NT2/D1 (cell line): ENCODE measurements at regions not wholly inside any gene's neighbourhood (a gene's known extent, or its start where the extent isn't known, plus 50 kb on each side); places are given as distances from the start of the nearest gene placed in this dataset.

Experiments used
- DNase-seq: peaks from one replicate; pipeline ENCODE4 v3.0.0-alpha.2; 2011; ENCODE audit warnings: low read depth, low spot score
- H3K27me3 ChIP-seq: 2 replicates; pipeline ENCODE4 v1.6.0; 2011; ENCODE audit warnings: mild to moderate bottlenecking; ENCODE audit not compliant: insufficient read length, insufficient read depth
- H3K36me3 ChIP-seq: 2 replicates; pipeline ENCODE4 v1.6.1; 2011; ENCODE audit warnings: mild to moderate bottlenecking, low read length, mixed read lengths; ENCODE audit not compliant: insufficient read depth, insufficient read length
- H3K4me1 ChIP-seq: 2 replicates; pipeline ENCODE4 v1.5.1; 2011; ENCODE audit not compliant: insufficient read depth, insufficient read length
- H3K4me3 ChIP-seq: 2 replicates; pipeline ENCODE4 v1.5.1; 2011; ENCODE audit warnings: low read depth; ENCODE audit not compliant: insufficient read length
- H3K9ac ChIP-seq: 2 replicates; pipeline ENCODE4 v1.6.0; 2011; ENCODE audit warnings: low read depth; ENCODE audit not compliant: insufficient read length
- H3K9me3 ChIP-seq: 2 replicates; pipeline ENCODE4 v1.5.1; 2011; ENCODE audit warnings: mild to moderate bottlenecking, low read length; ENCODE audit not compliant: insufficient read depth
- SUZ12 ChIP-seq: IDR thresholded peaks from 2 replicates; pipeline ENCODE4 v1.6.1; 2011; ENCODE audit not compliant: insufficient read length, insufficient read depth; ENCODE audit errors: extremely low read depth
- YY1 ChIP-seq: IDR thresholded peaks from 2 replicates; pipeline ENCODE4 v1.6.1; 2011; ENCODE audit not compliant: insufficient read length, insufficient read depth
- ZNF274 ChIP-seq: IDR thresholded peaks from 2 replicates; pipeline ENCODE4 v1.6.1; 2011; ENCODE audit warnings: mild to moderate bottlenecking, low read depth, low read length

DNA sequence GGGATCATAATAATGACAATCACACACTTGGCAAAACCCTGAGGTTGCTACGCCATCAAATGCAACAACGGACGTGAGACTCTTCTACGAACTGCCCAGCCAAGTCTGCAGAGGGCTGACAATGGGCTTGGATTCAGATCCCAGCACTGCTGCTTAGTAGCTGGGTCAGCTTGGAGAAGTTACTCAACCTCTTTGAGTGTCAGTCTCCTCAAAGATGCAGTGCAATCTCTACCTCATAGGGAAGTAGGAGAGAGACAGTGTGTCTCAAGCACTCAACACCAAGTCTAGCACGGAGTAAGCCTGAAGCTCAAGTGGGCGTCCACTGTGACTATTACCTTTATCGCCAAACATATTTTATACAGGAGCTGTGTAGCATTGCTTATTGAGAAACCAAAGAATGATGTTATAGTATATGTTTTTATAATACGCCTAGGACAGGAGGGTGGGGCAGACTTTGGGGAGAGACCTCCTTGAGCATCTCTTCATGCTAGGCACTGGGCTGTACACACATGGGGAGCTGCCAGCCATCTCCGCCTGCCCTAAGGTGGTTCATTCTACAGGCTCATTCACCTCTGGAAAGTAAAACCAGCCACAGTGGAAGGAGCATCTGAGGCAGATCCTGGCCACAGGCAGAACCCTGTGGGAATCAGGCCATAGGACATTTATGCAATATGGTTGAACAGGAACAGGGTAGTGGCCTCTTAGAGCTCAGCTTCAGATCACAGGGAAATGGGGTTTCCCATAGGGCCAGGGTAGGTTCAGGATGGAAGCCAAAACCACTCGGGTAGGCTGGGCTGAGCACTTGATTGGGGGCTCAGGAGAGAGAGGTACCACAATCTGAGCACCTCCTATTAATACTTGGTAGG, 160.2 kb downstream of the MRPL14 start:
- Histone ChIP-seq H3K9me3 (no peaks in the 10 kb centered on the region), H3K36me3 (no peaks in the 10 kb centered on the region), H3K4me1 (peaks cover 3% of the 10 kb centered on the region)

DNA sequence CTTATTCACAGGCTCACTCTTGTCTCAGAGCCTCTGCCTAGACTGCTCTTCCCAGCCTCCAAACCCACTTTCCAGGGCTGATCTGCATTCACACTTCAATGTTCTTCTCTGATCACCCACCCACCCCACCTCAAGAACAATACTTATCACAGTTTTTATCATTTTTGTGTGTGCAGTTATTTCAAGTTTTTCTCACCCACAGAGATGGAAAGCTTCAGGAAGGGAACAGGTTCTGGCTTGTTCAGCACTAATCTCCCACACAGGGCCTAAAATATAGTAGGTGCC, 160.9 kb downstream of the MRPL14 start:
- TF ChIP-seq SUZ12 (no peak), YY1 (no peak), ZNF274 (no peak)
- Histone ChIP-seq H3K27me3 (no peaks in the 10 kb centered on the region), H3K9ac (no peak overlapping the region), H3K4me1 (peaks cover 3% of the 10 kb centered on the region), H3K9me3 (no peaks in the 10 kb centered on the region), H3K36me3 (no peaks in the 10 kb centered on the region), H3K4me3 (no peak overlapping the region)
- no peak for DNase-seq

More for the DNA sequence above, 160.2 kb downstream of the MRPL14 start:
- H3K4me3 ChIP-seq = no peak overlapping the region
- no peak for TF ChIP-seq YY1
- TF ChIP-seq SUZ12 = no peak
- no peak for TF ChIP-seq ZNF274
- no peak overlapping the region for H3K9ac ChIP-seq
- no peak for DNase-seq
- H3K27me3 ChIP-seq = no peaks in the 10 kb centered on the region

DNA sequence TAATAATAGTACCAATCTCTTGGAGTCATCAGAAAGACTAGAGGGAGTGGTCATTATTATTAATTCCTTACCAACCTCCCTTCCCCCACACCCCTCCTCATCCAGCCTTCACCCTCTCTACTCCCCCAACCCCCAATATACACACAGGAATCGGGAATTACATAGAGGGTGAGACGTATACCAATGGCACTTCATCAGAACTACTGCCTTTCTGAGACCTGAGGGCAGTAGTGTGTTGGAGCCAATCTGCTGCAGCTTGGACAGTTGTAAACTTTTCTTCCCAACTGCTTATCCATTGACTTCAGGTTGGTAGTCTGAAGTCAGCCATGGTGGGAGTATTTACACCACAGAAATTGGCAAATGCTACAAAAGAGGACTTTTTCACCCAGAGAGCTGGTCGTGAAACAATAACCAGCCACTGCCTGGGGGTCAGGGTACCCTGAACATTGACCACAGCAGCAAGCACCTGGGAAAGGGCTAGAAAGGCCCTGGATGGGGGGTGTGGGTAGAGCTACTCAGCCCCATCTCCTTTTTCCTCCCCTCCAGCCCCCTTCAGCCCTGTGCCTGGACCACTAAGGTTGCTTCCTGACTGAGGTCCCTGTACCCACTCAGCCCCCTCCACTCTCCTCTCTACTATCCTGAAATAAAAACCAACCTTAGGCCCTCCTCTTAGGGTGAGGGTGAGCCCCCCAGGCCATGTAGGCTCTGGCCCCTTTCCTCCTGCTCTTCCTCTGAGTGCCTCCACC, 161.5 kb downstream of the MRPL14 start:
- no peaks in the 10 kb centered on the region for H3K27me3 ChIP-seq
- H3K4me1 ChIP-seq = peaks cover 3% of the 10 kb centered on the region
- H3K36me3 ChIP-seq = no peaks in the 10 kb centered on the region
- no peak overlapping the region for H3K4me3 ChIP-seq
- no peaks in the 10 kb centered on the region for H3K9me3 ChIP-seq
- DNase-seq = no peak
- TF ChIP-seq ZNF274 (no peak), SUZ12 (no peak), YY1 (no peak)
- no peak overlapping the region for H3K9ac ChIP-seq

DNA sequence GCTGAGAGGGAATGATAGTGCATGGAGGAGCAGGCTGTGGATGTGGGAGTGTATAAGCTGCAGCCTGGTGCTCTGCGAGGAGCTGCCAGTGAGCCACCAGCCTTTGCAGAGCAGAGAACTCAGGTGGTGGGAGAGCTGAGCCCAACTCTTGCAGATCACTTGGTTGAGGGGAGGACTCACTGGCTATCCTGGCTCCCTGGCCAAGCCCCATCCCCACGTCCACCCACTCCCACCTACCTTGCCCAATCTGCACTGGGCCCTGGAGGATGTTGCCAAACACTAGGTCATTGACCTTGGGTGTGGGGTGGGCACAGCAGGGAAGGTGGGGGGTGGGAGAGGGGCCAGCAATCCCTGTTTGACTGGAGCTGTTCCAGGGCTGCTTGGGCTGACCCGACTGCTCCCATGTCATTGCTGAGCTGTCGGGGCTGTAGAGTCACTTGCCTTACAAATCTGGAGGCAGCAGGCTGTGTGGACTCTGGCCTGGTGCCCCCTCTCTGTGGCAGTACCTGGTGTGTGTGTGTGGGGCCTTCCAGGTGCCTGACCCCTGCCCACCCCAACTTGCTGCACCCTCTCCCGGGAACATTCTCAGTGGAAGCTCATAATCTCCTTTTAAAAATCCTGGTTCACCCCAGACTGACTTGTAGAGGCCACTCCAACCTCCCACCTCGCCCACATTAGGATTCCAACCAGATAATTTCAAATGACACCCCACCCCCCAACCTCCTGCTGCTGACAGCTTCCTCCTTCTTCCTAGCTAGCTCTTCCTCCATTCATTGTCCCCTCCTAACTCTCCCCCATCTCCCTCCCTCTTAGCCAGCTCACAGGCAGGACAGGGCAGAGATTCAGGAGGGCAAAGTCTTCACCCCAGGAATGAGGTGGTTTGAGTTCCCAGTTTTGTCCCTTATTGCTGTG, 162.3 kb downstream of the MRPL14 start:
- Histone ChIP-seq H3K9ac (no peak overlapping the region), H3K36me3 (no peaks in the 10 kb centered on the region), H3K4me3 (no peak overlapping the region), H3K9me3 (no peaks in the 10 kb centered on the region), H3K27me3 (no peaks in the 10 kb centered on the region), H3K4me1 (peaks cover 3% of the 10 kb centered on the region)
- no peak for DNase-seq
- TF ChIP-seq SUZ12 (no peak), ZNF274 (no peak), YY1 (no peak)

DNA sequence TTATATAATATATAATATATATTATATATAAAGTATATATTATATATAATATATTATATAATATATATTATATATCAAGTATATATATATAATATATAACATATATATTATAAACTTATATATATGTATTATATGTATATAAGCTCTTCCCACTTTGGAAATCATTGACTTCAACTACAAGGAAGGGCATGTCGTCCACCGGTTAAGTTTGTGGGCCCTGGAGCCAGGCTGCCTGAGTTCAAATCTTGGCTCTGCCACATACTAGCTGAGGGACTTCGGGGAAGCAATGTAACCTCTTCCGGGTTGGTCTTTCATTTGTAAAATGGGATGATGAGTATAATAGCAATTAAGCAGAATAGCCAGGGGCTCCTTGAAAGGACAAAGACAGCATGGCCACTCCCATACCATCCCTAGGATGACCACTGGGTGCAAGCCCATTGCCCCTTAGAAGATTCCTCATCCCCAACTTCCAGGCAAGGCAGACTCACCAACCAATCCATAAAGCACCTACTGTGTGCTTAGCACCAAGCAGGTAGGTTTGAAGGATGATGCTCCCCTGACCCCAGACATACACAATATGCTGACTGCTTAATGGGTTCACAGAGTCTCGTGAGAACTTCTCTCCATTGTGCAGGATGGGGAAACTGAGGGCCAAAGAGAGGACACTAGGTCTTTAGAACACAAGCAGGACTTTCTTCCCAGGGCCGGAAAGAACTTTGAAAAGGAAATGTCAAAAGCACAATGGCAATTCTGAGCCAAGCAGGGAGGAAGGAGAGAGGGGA, 163.2 kb downstream of the MRPL14 start:
- H3K9ac ChIP-seq = no peak overlapping the region
- no peak for DNase-seq
- no peaks in the 10 kb centered on the region for H3K27me3 ChIP-seq
- no peak overlapping the region for H3K4me3 ChIP-seq
- TF ChIP-seq ZNF274 (no peak), YY1 (no peak), SUZ12 (no peak)
- peaks cover 3% of the 10 kb centered on the region for H3K4me1 ChIP-seq
- no peaks in the 10 kb centered on the region for H3K9me3 ChIP-seq
- H3K36me3 ChIP-seq = no peaks in the 10 kb centered on the region

DNA sequence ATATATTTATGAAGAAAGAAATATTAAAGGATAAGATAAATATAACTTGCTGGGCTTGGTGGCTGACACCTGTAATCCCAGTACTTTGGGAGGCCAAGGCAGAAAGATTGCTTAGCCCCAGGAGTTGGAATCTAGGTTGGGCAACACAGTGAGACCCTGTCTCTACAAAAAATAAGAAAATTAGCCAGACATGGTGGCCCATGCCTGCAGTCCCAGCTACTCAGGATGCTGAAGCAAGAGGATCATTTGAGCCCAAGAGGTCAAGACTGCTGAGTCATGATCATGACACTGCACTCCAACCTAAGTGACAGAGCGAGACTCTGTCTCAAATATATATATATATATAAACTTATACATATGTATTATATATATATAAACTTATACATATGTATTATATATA, 164.0 kb downstream of the MRPL14 start:
- H3K9ac ChIP-seq = no peak overlapping the region
- DNase-seq = no peak
- H3K27me3 ChIP-seq = no peaks in the 10 kb centered on the region
- no peaks in the 10 kb centered on the region for H3K36me3 ChIP-seq
- H3K4me3 ChIP-seq = no peak overlapping the region
- TF ChIP-seq YY1 = no peak
- TF ChIP-seq SUZ12 = no peak
- TF ChIP-seq ZNF274 = no peak
- H3K4me1 ChIP-seq = peaks cover 3% of the 10 kb centered on the region
- no peaks in the 10 kb centered on the region for H3K9me3 ChIP-seq
